ENCODE measurements at regions not wholly inside any gene's neighbourhood (a gene's known extent, or its start where the extent isn't known, plus 50 kb on each side); places are given as distances from the start of the nearest gene placed in this dataset.

GRCh38 chr18:39647627-39648534 is 2082.3 kb upstream of the CELF4 start:
- TF ChIP-seq CTCF (IDR thresholded peaks at IDR 0.05; ENCODE audit: low read length) (no peak), EZH2 (IDR thresholded peaks at IDR 0.05; ENCODE audit: borderline replicate concordance, low read length) (no peak)
